ENCODE measurements at regions not wholly inside any gene's neighbourhood (a gene's known extent, or its start where the extent isn't known, plus 50 kb on each side); places are given as distances from the start of the nearest gene placed in this dataset.

DNA sequence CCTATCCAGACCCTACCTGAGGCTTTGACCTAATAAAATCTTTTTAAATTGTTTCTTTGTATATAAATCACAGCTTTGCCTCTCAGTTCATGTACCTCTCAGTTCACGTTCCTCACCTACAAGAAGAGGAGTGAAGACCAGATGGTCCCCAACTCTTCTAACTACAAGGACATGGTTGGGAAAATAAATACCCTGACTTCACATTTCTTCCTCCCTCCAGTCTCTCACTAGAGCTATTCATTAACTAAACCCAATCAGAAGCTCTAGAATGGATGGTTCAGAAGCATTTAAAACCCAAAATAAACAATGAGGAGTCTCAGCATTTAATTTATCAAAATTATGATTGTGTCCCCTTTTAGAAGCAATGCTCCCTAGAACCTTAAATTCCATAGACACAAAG is 97.3 kb upstream of the AGTR1 start:
- Mint-ChIP-seq H3K9me3 (no peaks in the 10 kb centered on the region), H3K4me3 (no peak overlapping the region), H3K4me1 (ENCODE audit: low read depth) (no peaks in the 10 kb centered on the region), H3K27me3 (no peaks in the 10 kb centered on the region), H3K27ac (no peak overlapping the region), H3K36me3 (ENCODE audit: low read depth) (no peaks in the 10 kb centered on the region)
- no peak for DNase-seq

GRCh38 chr3:148600902-148601765 is 96.6 kb upstream of the AGTR1 start:
- no peaks in the 10 kb centered on the region for H3K36me3 Mint-ChIP-seq (ENCODE audit: low read depth)
- H3K4me1 Mint-ChIP-seq (ENCODE audit: low read depth): no peaks in the 10 kb centered on the region
- H3K4me3 Mint-ChIP-seq: no peak overlapping the region
- no peak for DNase-seq
- H3K27ac Mint-ChIP-seq: no peak overlapping the region
- no peaks in the 10 kb centered on the region for H3K9me3 Mint-ChIP-seq
- no peaks in the 10 kb centered on the region for H3K27me3 Mint-ChIP-seq

DNA sequence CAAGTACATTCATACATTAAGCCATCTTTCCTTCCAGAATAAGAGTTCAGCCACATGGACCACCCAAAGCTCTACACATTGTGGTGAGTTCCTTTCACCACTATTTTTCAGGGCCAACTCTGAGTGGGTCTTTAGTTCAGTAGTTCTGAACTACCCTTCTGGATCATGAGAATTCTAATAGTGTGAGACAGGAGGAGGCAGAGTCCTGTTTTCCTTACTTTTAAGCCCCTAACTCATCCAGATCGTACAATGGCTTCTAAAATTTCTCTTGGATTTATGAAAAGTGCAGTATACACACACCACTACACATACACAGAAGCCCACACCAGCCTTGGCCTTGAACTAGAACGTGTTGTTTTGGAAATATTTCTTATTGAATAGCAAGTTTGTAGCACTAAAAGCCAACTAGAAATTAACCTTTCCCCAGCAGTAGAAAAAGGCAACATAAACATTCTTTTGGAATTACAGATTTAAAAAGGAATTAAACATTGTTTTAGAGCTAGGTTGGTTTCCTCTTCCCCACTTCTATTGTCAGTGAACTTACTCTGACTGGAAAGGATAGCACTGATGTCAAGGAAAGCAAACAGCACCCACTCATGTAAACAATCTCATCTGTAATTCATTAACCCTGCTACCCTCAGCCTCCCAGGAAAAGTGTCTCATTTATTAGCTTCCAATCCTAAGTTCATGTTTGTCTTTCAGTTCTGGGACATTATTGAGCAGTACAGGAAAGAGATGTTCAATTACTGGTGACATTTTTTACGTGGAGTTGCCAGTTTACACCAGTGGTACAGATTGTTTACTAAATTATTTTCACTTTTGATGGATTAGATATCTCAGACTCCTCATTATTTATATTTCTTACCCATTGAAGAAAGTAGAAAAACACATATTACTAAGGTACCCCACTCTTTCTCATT is 95.7 kb upstream of the AGTR1 start:
- Mint-ChIP-seq H3K27ac (no peak overlapping the region), H3K4me3 (no peak overlapping the region), H3K27me3 (no peaks in the 10 kb centered on the region), H3K9me3 (no peaks in the 10 kb centered on the region), H3K4me1 (ENCODE audit: low read depth) (no peaks in the 10 kb centered on the region), H3K36me3 (ENCODE audit: low read depth) (no peaks in the 10 kb centered on the region)
- DNase-seq: no peak

- Mint-ChIP-seq H3K4me1 (ENCODE audit: low read depth) (no peaks in the 10 kb centered on the region), H3K27ac (no peak overlapping the region), H3K9me3 (no peaks in the 10 kb centered on the region), H3K27me3 (no peaks in the 10 kb centered on the region), H3K36me3 (ENCODE audit: low read depth) (no peaks in the 10 kb centered on the region), H3K4me3 (no peak overlapping the region)
- DNase-seq: no peak
Measured at GRCh38 chr3:148604270-148605085, 93.2 kb upstream of the AGTR1 start.

GRCh38 chr3:148605521-148605920 is 92.2 kb upstream of the AGTR1 start:
- no peak overlapping the region for H3K4me3 Mint-ChIP-seq
- no peak for DNase-seq
- no peaks in the 10 kb centered on the region for H3K4me1 Mint-ChIP-seq (ENCODE audit: low read depth)
- H3K9me3 Mint-ChIP-seq: no peaks in the 10 kb centered on the region
- H3K36me3 Mint-ChIP-seq (ENCODE audit: low read depth): no peaks in the 10 kb centered on the region
- H3K27ac Mint-ChIP-seq: no peak overlapping the region
- no peaks in the 10 kb centered on the region for H3K27me3 Mint-ChIP-seq

DNA sequence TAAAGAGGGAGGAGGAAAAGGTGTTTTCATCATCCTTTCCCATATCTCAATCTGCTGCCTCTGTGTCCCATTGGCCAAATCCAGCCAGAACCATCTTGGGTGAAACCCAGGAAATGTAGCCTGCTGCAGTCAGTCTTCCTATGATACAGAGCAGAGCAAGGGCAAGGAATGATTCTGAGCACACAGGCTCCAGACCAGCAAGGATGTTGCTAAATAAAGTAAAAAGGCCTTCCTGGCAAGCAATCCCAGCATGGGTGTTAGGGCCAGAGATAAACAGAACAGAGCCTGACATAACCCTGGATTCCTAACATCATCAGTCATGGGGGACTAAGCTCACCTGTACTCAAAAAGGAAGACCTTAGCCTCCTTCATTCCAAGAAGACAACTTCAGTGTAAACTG is 90.7 kb upstream of the AGTR1 start:
- no peaks in the 10 kb centered on the region for H3K4me1 Mint-ChIP-seq (ENCODE audit: low read depth)
- no peaks in the 10 kb centered on the region for H3K27me3 Mint-ChIP-seq
- no peak overlapping the region for H3K27ac Mint-ChIP-seq
- no peaks in the 10 kb centered on the region for H3K36me3 Mint-ChIP-seq (ENCODE audit: low read depth)
- DNase-seq: no peak
- H3K4me3 Mint-ChIP-seq: no peak overlapping the region
- H3K9me3 Mint-ChIP-seq: no peaks in the 10 kb centered on the region

GRCh38 chr3:148607491-148607890 is 90.2 kb upstream of the AGTR1 start:
- no peaks in the 10 kb centered on the region for H3K36me3 Mint-ChIP-seq (ENCODE audit: low read depth)
- no peaks in the 10 kb centered on the region for H3K4me1 Mint-ChIP-seq (ENCODE audit: low read depth)
- H3K27ac Mint-ChIP-seq: no peak overlapping the region
- no peaks in the 10 kb centered on the region for H3K9me3 Mint-ChIP-seq
- DNase-seq: no peak
- no peak overlapping the region for H3K4me3 Mint-ChIP-seq
- no peaks in the 10 kb centered on the region for H3K27me3 Mint-ChIP-seq

DNA sequence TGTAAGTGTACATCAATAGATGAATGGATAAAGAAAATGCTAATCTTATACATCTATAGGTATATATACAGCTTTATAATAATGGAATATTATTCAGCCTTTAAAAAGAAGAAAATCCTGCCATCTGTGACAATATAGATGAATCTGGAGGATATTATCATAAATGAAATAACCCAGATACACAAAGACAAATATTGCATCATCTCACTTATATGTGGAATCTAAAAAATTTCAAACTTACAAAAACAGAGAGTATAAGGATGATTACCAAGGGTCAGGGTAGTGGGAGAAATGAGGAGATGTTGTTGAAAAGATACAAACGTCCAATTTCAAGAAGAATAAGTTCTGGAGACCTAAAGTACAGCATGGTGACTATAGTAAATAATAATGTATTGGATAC is 85.4 kb upstream of the AGTR1 start:
- Mint-ChIP-seq H3K36me3 (ENCODE audit: low read depth) (no peaks in the 10 kb centered on the region), H3K27me3 (no peaks in the 10 kb centered on the region), H3K4me1 (ENCODE audit: low read depth) (no peaks in the 10 kb centered on the region), H3K9me3 (no peaks in the 10 kb centered on the region), H3K4me3 (no peak overlapping the region), H3K27ac (no peak overlapping the region)
- DNase-seq: no peak

- Mint-ChIP-seq H3K27me3 (no peaks in the 10 kb centered on the region), H3K27ac (no peak overlapping the region), H3K4me3 (no peak overlapping the region), H3K4me1 (ENCODE audit: low read depth) (no peaks in the 10 kb centered on the region), H3K9me3 (no peaks in the 10 kb centered on the region), H3K36me3 (ENCODE audit: low read depth) (no peaks in the 10 kb centered on the region)
- no peak for DNase-seq
Measured at GRCh38 chr3:148615382-148615781, 82.3 kb upstream of the AGTR1 start.

DNA sequence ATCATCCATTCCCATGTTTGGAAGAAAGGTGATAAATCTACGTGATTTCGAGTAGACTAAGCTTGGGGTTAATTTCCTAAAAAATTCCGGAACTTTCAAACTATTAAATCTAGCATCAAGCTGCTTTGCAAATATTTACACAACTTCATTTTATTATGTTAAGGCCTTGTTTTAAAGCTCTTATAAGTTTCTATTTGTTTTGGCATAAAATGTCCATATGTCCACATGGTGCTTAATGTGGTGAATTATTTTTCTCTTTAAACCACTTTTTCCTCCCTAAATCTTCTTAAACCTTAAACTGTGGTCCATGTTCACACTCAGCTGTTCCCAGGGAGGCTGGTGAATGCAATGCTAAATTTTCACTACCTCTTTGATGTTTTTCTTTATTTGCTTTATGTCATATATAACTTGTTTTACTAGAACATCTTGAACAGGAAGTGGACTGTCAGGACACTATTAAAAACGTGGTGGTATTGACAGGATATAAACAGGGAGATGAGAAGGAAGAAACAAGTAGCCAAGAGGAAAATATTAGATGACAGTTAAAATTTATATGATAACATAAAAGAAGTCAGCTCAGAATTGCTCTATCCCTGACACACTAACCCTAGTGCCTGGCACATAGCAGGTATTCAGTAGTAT is 72.5 kb upstream of the AGTR1 start:
- DNase-seq: no peak
- peaks cover 7% of the 10 kb centered on the region for H3K9me3 Mint-ChIP-seq
- no peaks in the 10 kb centered on the region for H3K36me3 Mint-ChIP-seq (ENCODE audit: low read depth)
- no peaks in the 10 kb centered on the region for H3K27me3 Mint-ChIP-seq
- H3K4me1 Mint-ChIP-seq (ENCODE audit: low read depth): no peaks in the 10 kb centered on the region
- no peak overlapping the region for H3K27ac Mint-ChIP-seq
- H3K4me3 Mint-ChIP-seq: no peak overlapping the region

GRCh38 chr3:148625991-148626390 is 71.7 kb upstream of the AGTR1 start:
- DNase-seq: no peak
- peaks cover 7% of the 10 kb centered on the region for H3K9me3 Mint-ChIP-seq
- no peak overlapping the region for H3K4me3 Mint-ChIP-seq
- H3K4me1 Mint-ChIP-seq (ENCODE audit: low read depth): no peaks in the 10 kb centered on the region
- no peak overlapping the region for H3K27ac Mint-ChIP-seq
- no peaks in the 10 kb centered on the region for H3K36me3 Mint-ChIP-seq (ENCODE audit: low read depth)
- no peaks in the 10 kb centered on the region for H3K27me3 Mint-ChIP-seq

GRCh38 chr3:148629006-148629405 is 68.7 kb upstream of the AGTR1 start:
- Mint-ChIP-seq H3K27me3 (no peaks in the 10 kb centered on the region), H3K4me3 (no peak overlapping the region), H3K36me3 (ENCODE audit: low read depth) (no peaks in the 10 kb centered on the region), H3K9me3 (peaks cover 11% of the 10 kb centered on the region), H3K27ac (no peak overlapping the region), H3K4me1 (ENCODE audit: low read depth) (no peaks in the 10 kb centered on the region)
- no peak for DNase-seq

DNA sequence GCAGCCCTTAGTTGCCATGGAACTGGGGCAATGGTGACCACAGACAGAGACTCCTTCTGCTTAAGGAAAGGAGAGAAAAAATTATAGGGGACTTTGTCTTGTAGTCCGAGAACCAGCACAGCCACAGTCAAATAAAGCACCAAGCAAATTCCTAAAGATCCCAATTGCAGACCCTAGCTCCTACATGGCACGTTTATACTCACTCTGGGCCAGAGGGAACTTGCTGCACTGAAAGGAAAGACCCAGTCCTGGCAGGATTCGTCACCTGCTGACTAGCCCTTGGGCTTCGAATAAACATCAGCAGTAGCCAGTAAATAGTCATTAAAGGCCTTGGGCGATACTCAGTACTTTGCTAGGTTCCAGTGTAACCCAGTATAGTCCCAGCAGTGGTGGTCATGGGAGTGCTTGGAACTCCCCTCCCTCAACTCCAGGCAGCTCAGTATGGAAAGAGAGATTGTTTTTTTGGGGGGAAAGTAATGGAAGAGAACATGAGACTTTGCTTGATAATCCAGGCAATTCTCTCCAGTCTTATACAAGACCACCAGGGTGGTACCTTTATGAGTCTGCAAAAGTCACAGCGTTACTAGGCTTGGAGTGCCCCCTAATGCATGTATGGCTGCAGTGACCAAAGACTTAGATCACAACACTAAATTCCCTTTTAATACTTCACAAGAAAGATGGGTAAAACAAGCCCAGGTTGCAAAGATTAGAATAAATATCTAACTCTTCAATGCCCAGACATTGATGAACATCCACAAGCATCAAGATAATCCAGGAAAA is 66.4 kb upstream of the AGTR1 start:
- DNase-seq: no peak
- Mint-ChIP-seq H3K27ac (no peak overlapping the region), H3K27me3 (no peaks in the 10 kb centered on the region), H3K9me3 (peaks cover 20% of the 10 kb centered on the region), H3K4me3 (no peak overlapping the region), H3K4me1 (ENCODE audit: low read depth) (no peaks in the 10 kb centered on the region), H3K36me3 (ENCODE audit: low read depth) (no peaks in the 10 kb centered on the region)

Measured in activated T-cell treated with anti-CD3 and anti-CD28 coated beads, Interleukin-2, amount 50 U/mL, for 24 hours (primary cell).